Left cardiac atrium (tissue), 4 donors: ENCODE measurements at regions not wholly inside any gene's neighbourhood (a gene's known extent, or its start where the extent isn't known, plus 50 kb on each side); places are given as distances from the start of the nearest gene placed in this dataset.

ENCODE experiments used
- ATAC-seq, 2 donors: fragments of 200-7000 bp; cut with Tn5 transposase; one replicate each; pipeline ENCODE4 v1.9.1; 2020; ENCODE audit warnings: mild to moderate bottlenecking in 2 of 2, moderate library complexity in 2 of 2
- DNase-seq: peaks from one replicate; pipeline ENCODE4 v3.0.0-alpha.2; 2020
- intact Hi-C, 2 donors: fragments of 100-400 bp; cut with DNase I; formaldehyde crosslinking; loops; one replicate each; pipeline versions ENCODE4 v1.14.1 to v1.15.1; 2022 to 2023
- donor health status: DM: no; HTN: yes; CAD: no.
- donor health status: DM: no; HTN: yes; CAD: no; lungs with severe emphysema.
- donor health status: DM: yes; HTN: yes; CAD: no.
- donor health status: Dilated cardiomyopathy.

DNA sequence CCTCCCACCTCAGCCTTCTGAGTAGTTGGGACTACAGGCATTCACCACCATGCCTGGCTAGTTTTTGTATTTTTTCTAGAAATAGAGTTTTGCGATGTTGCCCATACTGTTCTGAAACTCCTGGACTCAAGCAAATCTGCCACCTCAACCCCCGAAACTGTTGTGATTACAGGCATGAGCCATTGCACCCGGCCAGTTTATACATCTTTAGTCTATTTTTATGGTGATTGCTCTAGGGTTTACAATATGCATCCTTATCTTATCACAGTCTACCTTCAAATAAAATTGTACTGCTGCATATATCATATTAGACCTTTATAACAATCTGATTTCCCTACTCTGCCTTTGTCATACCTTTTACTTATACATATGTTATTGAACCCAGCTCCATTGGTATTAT, 56.9 kb downstream of the SOWAHB start:
- intact Hi-C loops: no loop called here
- DNase-seq (no peak), ATAC-seq (no peak)

DNA sequence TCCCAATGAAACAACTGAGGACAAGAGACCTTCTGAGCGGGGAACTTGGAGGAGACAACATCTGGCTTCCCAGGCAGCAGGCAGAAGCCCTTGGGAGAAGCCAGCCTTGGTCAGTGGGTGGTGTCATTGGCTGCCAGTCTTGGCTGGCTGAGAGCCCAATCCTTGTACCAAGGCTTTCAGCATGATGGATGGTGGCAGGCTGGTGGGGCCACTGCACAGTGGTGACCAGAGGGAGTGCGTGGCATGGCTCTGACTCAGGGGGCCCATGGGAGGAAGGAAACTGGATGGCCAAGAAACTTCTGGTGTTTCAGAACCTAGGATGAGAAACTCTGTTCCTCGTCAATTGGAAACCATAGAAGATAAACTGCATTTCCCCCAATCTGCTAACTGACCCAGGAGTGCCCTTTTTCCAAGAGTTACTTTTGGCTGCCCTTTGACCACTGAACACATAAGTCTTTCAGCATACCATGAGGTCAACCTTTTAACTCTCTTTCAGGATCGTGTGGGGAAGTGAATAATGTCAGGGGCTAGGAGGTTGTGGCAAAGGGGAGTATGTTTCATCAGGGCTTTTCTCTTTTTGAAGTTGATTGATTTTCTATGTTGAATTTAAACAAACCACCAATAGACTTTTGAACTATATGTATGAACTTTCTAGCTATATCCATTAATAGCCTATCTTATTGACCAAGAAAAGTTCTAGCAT, 60.9 kb downstream of the SOWAHB start:
- ATAC-seq: no peak
- intact Hi-C loops: no loop called here

More for the DNA sequence above, 60.9 kb downstream of the SOWAHB start:
- peak; percentile 19 for DNase-seq
